T-helper 1 cell treated with Interleukin-12 subunit alpha and Interleukin-12 subunit beta and Interleukin-4 antibody, amounts not matched to agents 30 μg/mL and 1 μg/mL, for 36 hours (primary cell): ENCODE measurements at regions not wholly inside any gene's neighbourhood (a gene's known extent, or its start where the extent isn't known, plus 50 kb on each side); places are given as distances from the start of the nearest gene placed in this dataset.

Experiments
- H3K27ac Mint-ChIP-seq: one replicate; pipeline ENCODE4 v1.8.0; 2021; ENCODE audit warnings: mild to moderate bottlenecking, mixed read lengths
- H3K27me3 Mint-ChIP-seq: one replicate; pipeline ENCODE4 v1.8.0; 2021; ENCODE audit warnings: low read depth, mixed read lengths
- H3K36me3 Mint-ChIP-seq: one replicate; pipeline ENCODE4 v1.8.0; 2021; ENCODE audit warnings: low read depth, mixed read lengths
- H3K4me1 Mint-ChIP-seq: one replicate; pipeline ENCODE4 v1.8.0; 2021; ENCODE audit warnings: low read depth, mixed read lengths
- H3K4me3 Mint-ChIP-seq: one replicate; pipeline ENCODE4 v1.8.0; 2021; ENCODE audit warnings: mild to moderate bottlenecking, moderate library complexity, mixed read lengths
- H3K9me3 Mint-ChIP-seq: one replicate; pipeline ENCODE4 v1.8.0; 2021; ENCODE audit warnings: mixed read lengths

GRCh38 chr2:35343135-35343534 lies 1012.4 kb upstream of the CRIM1 start:
- H3K27ac Mint-ChIP-seq, result no peak overlapping the region
- no peaks in the 10 kb centered on the region for H3K4me1 Mint-ChIP-seq
- no peaks in the 10 kb centered on the region for H3K27me3 Mint-ChIP-seq
- no peak overlapping the region for H3K4me3 Mint-ChIP-seq
- no peaks in the 10 kb centered on the region for H3K36me3 Mint-ChIP-seq
- no peaks in the 10 kb centered on the region for H3K9me3 Mint-ChIP-seq

- H3K27me3 Mint-ChIP-seq, result no peaks in the 10 kb centered on the region
- H3K4me1 Mint-ChIP-seq, result no peaks in the 10 kb centered on the region
- H3K27ac Mint-ChIP-seq, result no peak overlapping the region
- no peaks in the 10 kb centered on the region for H3K36me3 Mint-ChIP-seq
- no peak overlapping the region for H3K4me3 Mint-ChIP-seq
- no peaks in the 10 kb centered on the region for H3K9me3 Mint-ChIP-seq
Observed at GRCh38 chr2:35339211-35339610, 1016.4 kb upstream of the CRIM1 start.

- no peak overlapping the region for H3K27ac Mint-ChIP-seq
- H3K4me3 Mint-ChIP-seq, result no peak overlapping the region
- no peaks in the 10 kb centered on the region for H3K9me3 Mint-ChIP-seq
- no peaks in the 10 kb centered on the region for H3K36me3 Mint-ChIP-seq
- H3K4me1 Mint-ChIP-seq, result no peaks in the 10 kb centered on the region
- no peaks in the 10 kb centered on the region for H3K27me3 Mint-ChIP-seq
Observed at GRCh38 chr2:35337922-35338321, 1017.7 kb upstream of the CRIM1 start.

GRCh38 chr2:35314049-35314448 lies 1041.5 kb upstream of the CRIM1 start:
- H3K4me1 Mint-ChIP-seq, result no peaks in the 10 kb centered on the region
- no peaks in the 10 kb centered on the region for H3K9me3 Mint-ChIP-seq
- H3K27ac Mint-ChIP-seq, result no peak overlapping the region
- H3K4me3 Mint-ChIP-seq, result no peak overlapping the region
- no peaks in the 10 kb centered on the region for H3K27me3 Mint-ChIP-seq
- H3K36me3 Mint-ChIP-seq, result no peaks in the 10 kb centered on the region

GRCh38 chr2:35301369-35301768 lies 1054.2 kb upstream of the CRIM1 start:
- Mint-ChIP-seq H3K4me3 (no peak overlapping the region), H3K4me1 (no peaks in the 10 kb centered on the region), H3K36me3 (no peaks in the 10 kb centered on the region), H3K27ac (no peak overlapping the region), H3K9me3 (no peaks in the 10 kb centered on the region), H3K27me3 (no peaks in the 10 kb centered on the region)

GRCh38 chr2:35298493-35298892 lies 1057.1 kb upstream of the CRIM1 start:
- Mint-ChIP-seq H3K4me3 (no peak overlapping the region), H3K36me3 (no peaks in the 10 kb centered on the region), H3K27ac (no peak overlapping the region), H3K4me1 (no peaks in the 10 kb centered on the region), H3K9me3 (peaks cover 3% of the 10 kb centered on the region), H3K27me3 (no peaks in the 10 kb centered on the region)

- Mint-ChIP-seq H3K27ac (no peak overlapping the region), H3K36me3 (no peaks in the 10 kb centered on the region), H3K9me3 (peaks cover 3% of the 10 kb centered on the region), H3K4me1 (no peaks in the 10 kb centered on the region), H3K4me3 (no peak overlapping the region), H3K27me3 (no peaks in the 10 kb centered on the region)
Observed at GRCh38 chr2:35297403-35297802, 1058.2 kb upstream of the CRIM1 start.

- no peaks in the 10 kb centered on the region for H3K36me3 Mint-ChIP-seq
- no peaks in the 10 kb centered on the region for H3K4me1 Mint-ChIP-seq
- no peaks in the 10 kb centered on the region for H3K27me3 Mint-ChIP-seq
- H3K27ac Mint-ChIP-seq, result no peak overlapping the region
- peaks cover 3% of the 10 kb centered on the region for H3K9me3 Mint-ChIP-seq
- H3K4me3 Mint-ChIP-seq, result no peak overlapping the region
Observed at GRCh38 chr2:35294636-35295263, 1060.8 kb upstream of the CRIM1 start.

GRCh38 chr2:35293261-35293660 lies 1062.3 kb upstream of the CRIM1 start:
- peaks cover 3% of the 10 kb centered on the region for H3K9me3 Mint-ChIP-seq
- H3K27me3 Mint-ChIP-seq, result no peaks in the 10 kb centered on the region
- no peaks in the 10 kb centered on the region for H3K36me3 Mint-ChIP-seq

GRCh38 chr2:35292199-35292598 lies 1063.4 kb upstream of the CRIM1 start:
- Mint-ChIP-seq H3K27ac (no peak overlapping the region), H3K36me3 (no peaks in the 10 kb centered on the region), H3K4me1 (no peaks in the 10 kb centered on the region), H3K9me3 (peaks cover 3% of the 10 kb centered on the region), H3K27me3 (no peaks in the 10 kb centered on the region), H3K4me3 (no peak overlapping the region)

More at GRCh38 chr2:35293261-35293660, 1062.3 kb upstream of the CRIM1 start:
- no peak overlapping the region for H3K27ac Mint-ChIP-seq
- H3K4me3 Mint-ChIP-seq, result no peak overlapping the region
- no peaks in the 10 kb centered on the region for H3K4me1 Mint-ChIP-seq

- Mint-ChIP-seq H3K27me3 (no peaks in the 10 kb centered on the region), H3K4me3 (no peak overlapping the region), H3K36me3 (no peaks in the 10 kb centered on the region), H3K4me1 (no peaks in the 10 kb centered on the region), H3K9me3 (peaks cover 9% of the 10 kb centered on the region), H3K27ac (no peak overlapping the region)
Observed at GRCh38 chr2:35281702-35282101, 1073.9 kb upstream of the CRIM1 start.

GRCh38 chr2:35255826-35256225 lies 1099.8 kb upstream of the CRIM1 start:
- no peaks in the 10 kb centered on the region for H3K9me3 Mint-ChIP-seq
- H3K27ac Mint-ChIP-seq, result no peak overlapping the region
- no peak overlapping the region for H3K4me3 Mint-ChIP-seq
- no peaks in the 10 kb centered on the region for H3K4me1 Mint-ChIP-seq
- H3K36me3 Mint-ChIP-seq, result no peaks in the 10 kb centered on the region
- no peaks in the 10 kb centered on the region for H3K27me3 Mint-ChIP-seq

GRCh38 chr2:35251156-35251555 lies 1104.4 kb upstream of the CRIM1 start:
- Mint-ChIP-seq H3K9me3 (peaks cover 6% of the 10 kb centered on the region), H3K36me3 (no peaks in the 10 kb centered on the region), H3K4me1 (no peaks in the 10 kb centered on the region), H3K27me3 (no peaks in the 10 kb centered on the region), H3K4me3 (no peak overlapping the region), H3K27ac (no peak overlapping the region)

GRCh38 chr2:35246702-35247101 lies 1108.9 kb upstream of the CRIM1 start:
- Mint-ChIP-seq H3K4me3 (no peak overlapping the region), H3K36me3 (no peaks in the 10 kb centered on the region), H3K9me3 (peaks cover 6% of the 10 kb centered on the region), H3K27me3 (no peaks in the 10 kb centered on the region), H3K4me1 (no peaks in the 10 kb centered on the region), H3K27ac (no peak overlapping the region)

- Mint-ChIP-seq H3K27me3 (no peaks in the 10 kb centered on the region), H3K4me1 (no peaks in the 10 kb centered on the region), H3K36me3 (no peaks in the 10 kb centered on the region), H3K4me3 (no peak overlapping the region), H3K9me3 (peaks cover 9% of the 10 kb centered on the region), H3K27ac (no peak overlapping the region)
Observed at GRCh38 chr2:35228584-35228983, 1127.0 kb upstream of the CRIM1 start.

GRCh38 chr2:35220461-35220860 lies 1135.1 kb upstream of the CRIM1 start:
- Mint-ChIP-seq H3K4me3 (no peak overlapping the region), H3K27me3 (no peaks in the 10 kb centered on the region), H3K36me3 (no peaks in the 10 kb centered on the region), H3K9me3 (peaks cover 12% of the 10 kb centered on the region), H3K4me1 (no peaks in the 10 kb centered on the region), H3K27ac (no peak overlapping the region)
